ENCODE measurements at regions not wholly inside any gene's neighbourhood (a gene's known extent, or its start where the extent isn't known, plus 50 kb on each side); places are given as distances from the start of the nearest gene placed in this dataset.

DNA sequence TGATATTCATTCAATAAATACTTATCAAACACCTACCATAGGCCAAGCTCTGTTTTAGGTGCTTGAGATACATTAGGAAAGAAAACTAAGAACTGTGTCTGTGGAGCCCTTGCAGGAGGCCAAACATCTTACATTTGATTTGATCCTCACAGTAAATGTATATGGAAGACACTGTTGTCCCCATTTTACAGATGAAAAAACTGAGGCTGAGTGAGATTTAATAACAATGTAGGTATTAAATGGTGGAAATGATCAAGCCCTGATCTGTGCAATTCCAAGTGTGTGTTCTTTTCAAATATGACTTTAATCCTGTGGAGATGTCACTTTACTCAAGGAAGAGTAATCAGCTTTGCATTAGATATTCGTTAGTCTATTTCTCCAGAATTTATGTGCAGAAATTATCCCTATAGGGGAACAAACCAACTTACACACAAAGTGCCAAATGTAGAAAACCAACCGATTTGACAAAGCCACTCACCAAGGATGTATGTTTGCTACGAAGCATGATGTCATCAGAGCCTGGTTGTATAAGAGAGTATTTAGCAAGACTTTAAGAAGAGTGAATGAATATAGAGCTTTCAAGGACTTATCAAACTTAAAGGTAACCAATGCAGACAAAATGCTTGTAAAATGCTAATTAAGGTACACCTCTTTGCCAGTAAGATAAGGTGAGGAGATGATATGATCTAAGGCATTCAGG lies 153.9 kb upstream of the NFIB start:
- Histone ChIP-seq H3K79me2 (ENCODE audit: control insufficient read depth, insufficient read depth, low read length, unreplicated experiment) (no peaks in the 10 kb centered on the region), H3K27ac (ENCODE audit: low read depth, low read length) (no peak overlapping the region), H3K4me1 (ENCODE audit: control insufficient read depth, insufficient read depth, low read length, unreplicated experiment) (no peaks in the 10 kb centered on the region), H3K4me3 (ENCODE audit: low read depth, low read length) (no peak overlapping the region), H3K36me3 (ENCODE audit: insufficient read depth, low read length) (no peaks in the 10 kb centered on the region), H3K27me3 (ENCODE audit: insufficient read depth, low read length) (peaks cover 58% of the 10 kb centered on the region), H2AFZ (ENCODE audit: low read length, unreplicated experiment) (no peak overlapping the region)

DNA sequence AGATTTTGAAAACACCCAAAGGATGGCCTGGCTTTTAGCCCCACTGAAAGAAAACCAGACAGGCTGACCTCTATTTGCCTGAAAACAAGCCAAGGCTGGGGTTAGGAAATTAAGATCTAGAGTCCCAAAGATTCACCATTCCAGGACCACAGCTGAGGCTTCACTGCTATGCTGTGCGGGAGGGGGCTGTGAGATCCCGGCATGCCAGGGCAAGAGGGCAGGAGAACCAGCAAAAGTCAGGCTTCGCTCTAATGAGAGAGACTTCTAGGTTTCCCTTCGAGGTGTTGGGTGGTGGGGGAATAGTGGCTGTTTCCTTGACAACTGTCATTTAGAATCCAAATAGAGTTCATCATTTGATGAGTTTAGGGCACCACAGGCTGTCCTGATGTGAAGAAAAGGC lies 152.9 kb upstream of the NFIB start:
- Histone ChIP-seq H3K36me3 (ENCODE audit: insufficient read depth, low read length) (no peaks in the 10 kb centered on the region), H3K79me2 (ENCODE audit: control insufficient read depth, insufficient read depth, low read length, unreplicated experiment) (no peaks in the 10 kb centered on the region), H2AFZ (ENCODE audit: low read length, unreplicated experiment) (no peak overlapping the region), H3K4me3 (ENCODE audit: low read depth, low read length) (no peak overlapping the region), H3K27me3 (ENCODE audit: insufficient read depth, low read length) (peaks cover 52% of the 10 kb centered on the region), H3K4me1 (ENCODE audit: control insufficient read depth, insufficient read depth, low read length, unreplicated experiment) (no peaks in the 10 kb centered on the region), H3K27ac (ENCODE audit: low read depth, low read length) (no peak overlapping the region)

DNA sequence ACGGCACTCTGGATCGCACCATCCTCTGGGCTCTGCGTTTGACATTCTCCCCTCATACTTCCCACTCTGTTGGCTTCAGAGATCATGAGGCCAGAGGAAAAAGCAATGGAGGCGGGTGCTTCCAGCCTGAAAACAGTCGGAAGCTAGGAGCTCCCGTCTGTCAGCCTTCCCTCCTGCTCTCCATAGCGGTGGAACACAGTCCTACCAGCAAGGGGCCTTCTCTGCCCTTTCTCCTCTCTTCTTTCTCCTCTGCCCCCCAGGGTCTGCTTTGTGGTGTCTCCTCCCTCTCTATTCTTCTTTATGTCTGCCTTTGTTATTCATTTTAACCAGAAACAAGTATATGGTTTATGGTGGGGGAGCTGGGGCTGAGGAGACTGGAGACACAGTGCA lies 152.5 kb upstream of the NFIB start:
- Histone ChIP-seq H2AFZ (ENCODE audit: low read length, unreplicated experiment) (no peak overlapping the region), H3K4me1 (ENCODE audit: control insufficient read depth, insufficient read depth, low read length, unreplicated experiment) (no peaks in the 10 kb centered on the region), H3K27ac (ENCODE audit: low read depth, low read length) (no peak overlapping the region), H3K79me2 (ENCODE audit: control insufficient read depth, insufficient read depth, low read length, unreplicated experiment) (no peaks in the 10 kb centered on the region), H3K27me3 (ENCODE audit: insufficient read depth, low read length) (peaks cover 52% of the 10 kb centered on the region), H3K36me3 (ENCODE audit: insufficient read depth, low read length) (no peaks in the 10 kb centered on the region), H3K4me3 (ENCODE audit: low read depth, low read length) (no peak overlapping the region)

DNA sequence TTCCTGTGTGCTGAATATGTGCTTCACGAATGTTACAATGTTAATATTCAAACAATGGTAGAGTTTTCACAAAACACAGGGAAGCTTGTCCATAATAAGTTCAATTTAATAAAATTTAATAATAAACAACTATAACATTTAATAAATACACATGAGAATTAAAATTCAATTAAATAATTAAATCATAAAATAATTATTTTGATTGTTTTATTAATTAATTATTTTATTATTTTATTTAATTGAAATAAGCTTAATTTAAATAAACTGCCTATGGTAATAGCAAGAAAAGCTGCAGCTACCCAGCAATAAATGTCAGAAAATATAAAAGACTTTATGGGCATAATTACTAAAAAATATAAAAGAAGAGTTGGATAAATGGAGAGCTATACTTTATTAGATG lies 149.0 kb upstream of the NFIB start:
- Histone ChIP-seq H3K4me3 (ENCODE audit: low read depth, low read length) (no peak overlapping the region), H3K4me1 (ENCODE audit: control insufficient read depth, insufficient read depth, low read length, unreplicated experiment) (no peaks in the 10 kb centered on the region), H3K79me2 (ENCODE audit: control insufficient read depth, insufficient read depth, low read length, unreplicated experiment) (no peaks in the 10 kb centered on the region), H3K36me3 (ENCODE audit: insufficient read depth, low read length) (no peaks in the 10 kb centered on the region), H3K27ac (ENCODE audit: low read depth, low read length) (no peak overlapping the region), H2AFZ (ENCODE audit: low read length, unreplicated experiment) (no peak overlapping the region), H3K27me3 (ENCODE audit: insufficient read depth, low read length) (peaks cover 24% of the 10 kb centered on the region)

DNA sequence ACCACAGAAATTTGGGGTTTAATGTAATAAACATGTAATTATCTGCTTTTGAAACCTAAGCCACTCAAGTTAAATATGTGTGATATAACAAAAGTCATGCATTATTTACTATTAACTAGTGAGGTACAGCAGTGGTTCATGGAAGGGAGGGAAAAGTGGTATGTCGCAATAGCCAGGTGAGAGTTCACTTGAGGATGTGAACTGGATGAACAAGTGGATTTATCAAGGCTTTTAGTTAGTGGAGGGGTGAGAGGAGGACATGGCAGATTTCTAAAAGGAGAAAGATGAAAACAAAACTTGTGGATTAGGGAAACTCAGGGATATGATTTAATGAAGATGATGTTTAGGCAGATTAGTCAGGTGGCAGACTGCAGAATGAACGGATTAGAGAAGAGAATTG lies 141.3 kb upstream of the NFIB start:
- no peak overlapping the region for H2AFZ ChIP-seq (ENCODE audit: low read length, unreplicated experiment)
- no peaks in the 10 kb centered on the region for H3K36me3 ChIP-seq (ENCODE audit: insufficient read depth, low read length)
- no peak overlapping the region for H3K27ac ChIP-seq (ENCODE audit: low read depth, low read length)
- peaks cover 60% of the 10 kb centered on the region for H3K27me3 ChIP-seq (ENCODE audit: insufficient read depth, low read length)
- no peaks in the 10 kb centered on the region for H3K79me2 ChIP-seq (ENCODE audit: control insufficient read depth, insufficient read depth, low read length, unreplicated experiment)
- no peak overlapping the region for H3K4me3 ChIP-seq (ENCODE audit: low read depth, low read length)
- H3K4me1 ChIP-seq (ENCODE audit: control insufficient read depth, insufficient read depth, low read length, unreplicated experiment) = no peaks in the 10 kb centered on the region

DNA sequence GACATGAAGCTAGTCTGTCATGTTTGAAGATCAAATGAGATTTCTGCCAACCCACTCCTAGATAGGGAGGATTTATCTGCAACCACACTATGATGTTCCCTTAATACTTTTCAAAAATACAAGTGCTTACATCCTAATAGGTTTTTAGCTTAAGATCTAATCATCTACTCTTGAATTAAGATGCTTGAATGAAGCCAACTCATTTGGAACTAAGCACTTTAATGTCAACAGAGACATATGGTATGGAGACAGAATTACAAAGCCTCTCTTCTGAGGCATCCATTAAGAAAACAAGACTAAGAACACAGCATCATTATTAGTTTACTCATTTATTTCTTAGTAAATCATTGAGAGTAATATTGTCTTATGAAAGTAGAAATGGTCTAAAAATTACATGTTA lies 139.3 kb upstream of the NFIB start:
- Histone ChIP-seq H3K27me3 (ENCODE audit: insufficient read depth, low read length) (peaks cover 72% of the 10 kb centered on the region), H3K36me3 (ENCODE audit: insufficient read depth, low read length) (no peaks in the 10 kb centered on the region), H3K4me1 (ENCODE audit: control insufficient read depth, insufficient read depth, low read length, unreplicated experiment) (no peaks in the 10 kb centered on the region), H3K4me3 (ENCODE audit: low read depth, low read length) (no peak overlapping the region), H3K27ac (ENCODE audit: low read depth, low read length) (no peak overlapping the region), H2AFZ (ENCODE audit: low read length, unreplicated experiment) (no peak overlapping the region), H3K79me2 (ENCODE audit: control insufficient read depth, insufficient read depth, low read length, unreplicated experiment) (no peaks in the 10 kb centered on the region)

DNA sequence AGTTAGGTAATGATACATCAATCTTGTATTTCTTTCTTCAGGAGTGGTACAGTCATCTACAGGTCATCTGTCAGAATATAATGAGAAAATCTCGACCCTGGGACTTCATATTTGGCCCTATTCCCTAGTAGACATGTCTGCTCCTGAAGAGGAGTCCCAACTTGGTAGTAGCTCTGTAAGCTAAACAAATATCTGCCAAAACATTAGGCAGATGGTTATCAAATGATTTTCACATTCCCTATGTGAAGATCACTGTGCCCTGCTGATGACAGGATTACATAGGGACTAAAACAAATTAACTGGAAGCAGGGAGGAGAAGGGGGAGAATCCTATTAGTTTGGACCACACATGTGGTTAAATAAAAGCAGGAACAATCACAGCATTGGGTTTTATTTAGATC lies 138.6 kb upstream of the NFIB start:
- Histone ChIP-seq H3K4me1 (ENCODE audit: control insufficient read depth, insufficient read depth, low read length, unreplicated experiment) (no peaks in the 10 kb centered on the region), H3K27ac (ENCODE audit: low read depth, low read length) (no peak overlapping the region), H3K27me3 (ENCODE audit: insufficient read depth, low read length) (peaks cover 78% of the 10 kb centered on the region), H2AFZ (ENCODE audit: low read length, unreplicated experiment) (no peak overlapping the region), H3K4me3 (ENCODE audit: low read depth, low read length) (no peak overlapping the region), H3K36me3 (ENCODE audit: insufficient read depth, low read length) (no peaks in the 10 kb centered on the region), H3K79me2 (ENCODE audit: control insufficient read depth, insufficient read depth, low read length, unreplicated experiment) (no peaks in the 10 kb centered on the region)

DNA sequence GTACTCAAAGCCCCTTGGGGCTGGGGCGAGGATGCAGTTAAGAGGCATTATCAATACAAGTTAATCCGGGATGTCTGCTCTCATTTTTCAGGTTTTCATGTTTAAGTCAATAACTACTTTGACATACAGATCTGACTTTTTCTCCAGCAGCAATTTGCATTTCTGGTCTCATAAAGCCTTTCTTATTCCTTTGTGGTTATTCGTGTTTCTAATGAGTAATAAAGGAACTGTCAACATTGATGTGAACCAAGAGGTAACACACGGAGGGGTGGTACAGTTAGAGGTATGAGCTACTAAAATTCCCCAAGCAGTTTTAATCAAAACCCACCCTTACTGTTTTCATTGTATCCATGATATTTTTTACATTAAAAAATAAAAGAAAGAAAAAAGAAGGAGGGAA lies 138.0 kb upstream of the NFIB start:
- Histone ChIP-seq H3K36me3 (ENCODE audit: insufficient read depth, low read length) (no peaks in the 10 kb centered on the region), H3K4me1 (ENCODE audit: control insufficient read depth, insufficient read depth, low read length, unreplicated experiment) (no peaks in the 10 kb centered on the region), H3K79me2 (ENCODE audit: control insufficient read depth, insufficient read depth, low read length, unreplicated experiment) (no peaks in the 10 kb centered on the region), H3K4me3 (ENCODE audit: low read depth, low read length) (no peak overlapping the region), H3K27ac (ENCODE audit: low read depth, low read length) (no peak overlapping the region), H3K27me3 (ENCODE audit: insufficient read depth, low read length) (peaks cover 82% of the 10 kb centered on the region), H2AFZ (ENCODE audit: low read length, unreplicated experiment) (no peak overlapping the region)

DNA sequence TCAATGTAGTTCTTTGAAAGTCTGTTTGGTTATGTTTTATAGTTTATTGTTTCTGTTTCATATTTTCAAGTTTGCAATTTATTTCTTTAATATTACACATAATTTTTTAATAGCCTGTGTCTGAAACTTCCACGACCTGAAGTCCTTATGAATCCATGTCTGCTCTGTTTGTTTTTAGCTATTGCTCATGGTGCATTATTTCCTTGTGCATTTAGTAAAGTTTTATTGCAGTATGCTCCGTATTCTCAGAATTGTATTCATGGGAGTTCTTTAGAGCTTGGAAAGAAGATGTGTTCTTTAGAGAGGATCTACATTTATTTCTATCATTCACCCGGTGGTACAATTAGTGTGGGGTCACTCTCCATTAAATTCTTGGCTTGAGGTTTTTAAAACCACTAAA lies 133.2 kb upstream of the NFIB start:
- Histone ChIP-seq H3K27me3 (ENCODE audit: insufficient read depth, low read length) (peaks cover 40% of the 10 kb centered on the region), H2AFZ (ENCODE audit: low read length, unreplicated experiment) (no peak overlapping the region), H3K36me3 (ENCODE audit: insufficient read depth, low read length) (no peaks in the 10 kb centered on the region), H3K4me1 (ENCODE audit: control insufficient read depth, insufficient read depth, low read length, unreplicated experiment) (no peaks in the 10 kb centered on the region), H3K4me3 (ENCODE audit: low read depth, low read length) (no peak overlapping the region), H3K79me2 (ENCODE audit: control insufficient read depth, insufficient read depth, low read length, unreplicated experiment) (no peaks in the 10 kb centered on the region), H3K27ac (ENCODE audit: low read depth, low read length) (no peak overlapping the region)

DNA sequence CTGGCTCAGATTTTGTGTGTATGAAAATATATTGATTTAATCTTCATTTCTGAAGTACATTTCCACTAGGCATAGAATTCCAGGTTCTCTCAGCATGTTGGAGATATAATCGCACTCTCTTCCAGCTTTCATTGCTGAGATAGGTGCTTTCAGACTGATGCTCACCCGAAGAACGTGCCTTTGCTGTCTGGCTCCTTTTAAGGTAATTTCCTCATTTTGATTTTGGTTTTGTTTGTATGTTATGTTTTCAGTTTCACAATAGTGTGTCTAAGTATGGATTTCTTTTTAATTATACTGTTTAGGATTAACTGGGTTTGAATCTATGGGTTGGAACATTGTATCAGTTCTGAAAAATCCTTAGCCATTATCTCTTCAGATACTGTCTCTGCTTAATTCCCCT lies 132.0 kb upstream of the NFIB start:
- Histone ChIP-seq H3K4me3 (ENCODE audit: low read depth, low read length) (no peak overlapping the region), H3K27me3 (ENCODE audit: insufficient read depth, low read length) (peaks cover 29% of the 10 kb centered on the region), H2AFZ (ENCODE audit: low read length, unreplicated experiment) (no peak overlapping the region), H3K79me2 (ENCODE audit: control insufficient read depth, insufficient read depth, low read length, unreplicated experiment) (no peaks in the 10 kb centered on the region), H3K27ac (ENCODE audit: low read depth, low read length) (no peak overlapping the region), H3K36me3 (ENCODE audit: insufficient read depth, low read length) (no peaks in the 10 kb centered on the region), H3K4me1 (ENCODE audit: control insufficient read depth, insufficient read depth, low read length, unreplicated experiment) (no peaks in the 10 kb centered on the region)

DNA sequence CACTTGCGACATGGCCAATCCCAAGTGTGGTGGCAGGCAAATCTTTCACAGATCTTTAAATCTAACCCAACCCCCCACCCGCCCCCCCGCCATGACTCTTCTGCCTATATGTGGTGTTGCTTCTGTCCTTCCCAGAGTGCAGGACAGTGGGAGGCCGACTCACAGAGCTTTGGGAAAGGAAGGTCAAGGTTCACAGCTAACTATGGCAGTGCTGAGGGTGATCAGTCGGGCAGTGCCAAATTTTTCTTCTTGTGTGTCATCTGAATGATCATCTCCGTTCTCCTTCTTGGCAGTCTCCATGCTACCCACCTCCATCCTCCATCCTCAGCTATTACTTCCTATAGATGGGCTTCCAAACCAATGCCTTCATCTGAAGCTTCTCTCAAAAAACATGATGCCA lies 129.0 kb upstream of the NFIB start:
- no peaks in the 10 kb centered on the region for H3K36me3 ChIP-seq (ENCODE audit: insufficient read depth, low read length)
- H3K27me3 ChIP-seq (ENCODE audit: insufficient read depth, low read length) = peaks cover 9% of the 10 kb centered on the region; the same call in 1 of the 2 replicates

More for the DNA sequence above, 129.0 kb upstream of the NFIB start:
- no peaks in the 10 kb centered on the region for H3K4me1 ChIP-seq (ENCODE audit: control insufficient read depth, insufficient read depth, low read length, unreplicated experiment)
- no peaks in the 10 kb centered on the region for H3K79me2 ChIP-seq (ENCODE audit: control insufficient read depth, insufficient read depth, low read length, unreplicated experiment)
- H3K4me3 ChIP-seq (ENCODE audit: low read depth, low read length) = no peak overlapping the region
- H3K27ac ChIP-seq (ENCODE audit: low read depth, low read length) = no peak overlapping the region
- no peak overlapping the region for H2AFZ ChIP-seq (ENCODE audit: low read length, unreplicated experiment)
